ENCODE measurements at regions not wholly inside any gene's neighbourhood (a gene's known extent, or its start where the extent isn't known, plus 50 kb on each side); places are given as distances from the start of the nearest gene placed in this dataset.

DNA sequence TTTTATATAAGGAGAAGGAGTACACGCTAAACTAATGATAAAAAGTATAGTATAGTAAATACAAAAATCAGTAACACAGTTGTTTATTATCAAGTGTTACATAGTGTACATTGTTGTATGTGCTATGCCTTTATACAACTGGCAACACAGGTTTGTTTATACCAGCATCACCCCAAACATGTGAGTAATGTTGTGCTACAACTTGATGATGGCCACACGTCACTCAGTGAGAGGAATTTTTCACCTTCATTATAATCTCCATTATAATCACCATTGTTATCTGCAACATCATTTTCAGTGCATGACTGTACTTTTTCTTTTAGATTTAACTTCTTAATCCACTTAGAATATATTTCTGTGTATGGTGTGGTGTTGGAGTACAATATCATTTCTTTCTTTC lies 204.0 kb upstream of the CTNNB1 start:
- DNase-seq (ENCODE audit: low spot score) = no peak

GRCh38 chr3:40996382-40996781 lies 202.9 kb upstream of the CTNNB1 start:
- DNase-seq (ENCODE audit: low spot score) = no peak

DNA sequence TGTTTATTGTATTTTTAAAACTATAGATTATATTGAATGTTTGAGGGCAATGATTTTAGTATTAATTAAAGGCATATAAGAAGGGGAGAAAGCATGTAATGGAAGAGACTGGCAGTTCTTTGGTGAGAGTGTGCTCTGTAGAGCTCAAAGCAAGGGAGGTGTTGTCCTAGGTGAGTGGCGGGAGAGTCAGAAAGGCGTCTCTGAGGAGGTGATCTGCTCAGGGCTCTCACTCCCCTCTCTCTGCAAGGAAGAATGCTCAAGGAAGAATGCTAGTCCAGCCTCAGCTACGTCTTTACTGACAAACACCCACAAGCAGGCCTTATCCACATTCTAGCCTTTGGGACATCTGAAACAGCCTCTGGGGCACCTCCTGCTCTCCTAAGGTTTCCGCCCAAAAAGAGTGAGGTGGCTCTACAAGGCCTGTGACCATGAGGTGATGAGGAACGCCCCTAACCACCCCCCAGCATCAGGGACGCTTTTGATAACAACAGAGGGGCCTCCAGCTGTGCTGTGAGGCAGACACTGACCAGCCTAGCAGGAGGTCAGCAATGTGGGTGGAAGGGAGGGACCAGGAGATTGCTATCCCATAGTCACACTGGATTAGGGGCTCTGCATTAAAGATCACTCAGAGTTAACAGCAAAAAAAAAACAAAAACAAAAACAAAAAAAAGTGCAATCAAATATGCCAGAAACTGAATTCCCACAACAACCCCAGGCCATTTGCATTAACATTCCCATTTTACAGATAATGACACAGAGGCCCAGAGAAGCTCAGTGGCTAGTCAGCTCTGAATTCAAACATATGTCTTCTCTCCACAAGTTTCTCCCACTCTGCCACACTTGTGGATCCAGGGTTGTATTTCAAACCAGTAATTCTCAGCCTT lies 202.2 kb upstream of the CTNNB1 start:
- DNase-seq (ENCODE audit: low spot score) = no peak

GRCh38 chr3:40997711-40998519 lies 201.4 kb upstream of the CTNNB1 start:
- no peak for DNase-seq (ENCODE audit: low spot score)

GRCh38 chr3:40999682-41000081 lies 199.6 kb upstream of the CTNNB1 start:
- DNase-seq (ENCODE audit: low spot score) = no peak

DNA sequence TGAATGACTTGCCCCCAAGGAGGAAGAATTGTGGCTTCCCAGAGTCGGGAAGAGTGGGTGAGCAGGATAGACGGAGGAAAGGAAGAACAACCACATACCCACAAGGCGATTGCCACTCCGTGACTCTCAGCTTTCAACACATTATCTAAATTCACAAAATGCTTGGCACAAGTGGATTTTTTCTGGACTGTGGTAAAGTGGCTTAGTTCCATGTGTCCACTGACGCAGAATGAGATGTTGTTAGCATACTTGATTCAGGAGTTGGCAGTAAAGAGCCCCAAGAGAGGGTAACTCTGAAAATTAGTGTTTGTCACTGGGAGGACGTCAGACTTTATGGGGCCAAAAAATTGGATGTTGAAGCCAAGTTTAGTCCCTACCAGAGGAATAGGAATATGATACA lies 198.8 kb upstream of the CTNNB1 start:
- DNase-seq (ENCODE audit: low spot score) = no peak

DNA sequence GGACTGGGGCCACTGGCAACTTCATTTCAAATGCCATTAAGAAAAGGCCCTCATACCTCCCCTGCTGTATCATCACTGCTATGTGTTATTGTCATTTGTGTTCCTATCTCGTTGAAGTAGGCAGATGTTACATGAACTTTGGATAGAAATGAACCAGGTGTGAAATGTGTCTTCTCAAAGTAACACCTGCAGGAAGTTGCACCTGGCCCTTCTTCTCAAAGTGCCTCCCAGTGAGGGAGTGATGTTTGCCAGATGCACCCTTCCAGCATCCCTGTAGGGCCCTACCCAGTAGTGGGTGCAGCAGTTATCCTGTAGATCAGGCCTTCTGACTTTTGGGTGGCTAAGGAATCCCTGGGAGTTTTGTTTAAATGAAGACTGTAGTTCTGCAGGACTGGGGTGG lies 197.7 kb upstream of the CTNNB1 start:
- DNase-seq (ENCODE audit: low spot score) = no peak

GRCh38 chr3:41002104-41002503 lies 197.2 kb upstream of the CTNNB1 start:
- DNase-seq (ENCODE audit: low spot score) = no peak

DNA sequence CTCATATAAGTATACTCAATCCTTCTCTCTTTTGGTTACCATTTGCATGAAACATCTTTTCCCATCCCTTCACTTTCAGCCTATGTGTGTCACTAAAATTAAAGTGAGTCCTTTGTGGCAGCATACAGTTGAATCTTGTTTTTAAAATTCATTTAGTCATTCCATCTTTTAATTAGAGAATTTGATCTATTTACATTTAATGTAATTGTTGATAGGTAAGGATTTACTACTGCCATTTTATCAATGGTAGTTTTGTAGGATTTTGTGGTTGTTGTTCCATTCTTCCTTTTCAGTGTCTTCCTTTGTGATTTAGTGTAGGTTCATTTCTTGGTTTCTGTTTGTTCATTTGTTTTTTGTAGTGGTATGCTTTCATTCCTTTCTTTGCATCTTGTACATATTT lies 191.9 kb upstream of the CTNNB1 start:
- DNase-seq (ENCODE audit: low spot score) = no peak

DNA sequence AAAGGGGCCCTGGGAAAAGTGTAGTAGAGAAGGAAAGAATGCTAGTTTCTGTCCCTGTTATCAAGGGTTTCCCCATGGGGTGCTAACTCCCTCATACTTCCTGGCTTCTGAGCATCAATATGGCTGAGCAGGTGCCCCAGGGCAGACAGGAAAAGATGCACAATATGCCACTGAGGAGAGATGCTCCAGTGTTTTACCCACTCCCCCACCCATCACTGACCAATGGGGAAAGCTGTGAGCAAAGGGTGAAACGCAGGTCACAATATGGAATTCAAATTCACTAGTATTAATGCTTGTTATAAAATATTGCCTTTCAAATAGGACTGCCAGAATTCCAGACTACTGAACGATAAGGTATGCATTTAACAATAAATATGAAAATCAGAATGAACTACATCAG lies 187.5 kb upstream of the CTNNB1 start:
- DNase-seq (ENCODE audit: low spot score) = no peak

- DNase-seq (ENCODE audit: low spot score) = no peak
Observed at GRCh38 chr3:41018855-41019254, 180.4 kb upstream of the CTNNB1 start.

GRCh38 chr3:41024031-41024836 lies 175.1 kb upstream of the CTNNB1 start:
- DNase-seq (ENCODE audit: low spot score) = no peak

DNA sequence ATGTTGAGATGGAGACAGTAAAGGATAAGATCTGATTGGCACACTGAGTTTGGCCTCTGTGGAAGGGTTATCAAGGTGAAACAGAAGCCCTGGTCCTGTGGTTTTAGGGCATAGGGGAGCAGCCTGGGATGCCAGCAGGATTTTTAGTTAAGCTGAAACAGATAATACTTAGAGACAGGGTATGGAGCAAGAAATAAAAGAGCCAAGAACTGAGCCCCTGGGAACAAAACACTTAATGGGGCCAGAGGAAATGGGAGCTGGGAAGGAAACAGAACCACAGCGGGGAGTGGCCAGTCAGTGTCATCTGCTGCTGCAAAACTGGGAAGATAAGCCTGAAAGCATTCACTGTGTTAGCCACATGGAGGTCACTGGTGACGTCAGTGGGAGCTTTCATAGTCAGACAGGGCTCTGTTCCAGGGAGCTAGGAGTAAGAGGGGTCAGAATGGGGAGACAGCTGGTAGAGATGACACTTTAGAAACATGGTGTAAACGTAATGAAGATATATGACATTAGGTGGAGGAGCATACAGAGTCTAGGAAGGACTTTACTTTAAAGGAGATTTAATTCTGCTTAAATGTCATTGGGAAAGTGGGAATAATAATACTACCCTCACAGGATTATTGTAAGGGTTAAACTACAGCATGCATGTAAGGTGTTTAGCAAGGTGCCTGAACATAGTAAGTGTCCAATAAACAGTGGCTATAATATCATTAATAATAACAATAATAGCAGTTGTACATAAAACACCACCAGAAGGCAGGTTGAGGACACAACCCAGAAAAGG lies 172.7 kb upstream of the CTNNB1 start:
- DNase-seq (ENCODE audit: low spot score) = no peak

DNA sequence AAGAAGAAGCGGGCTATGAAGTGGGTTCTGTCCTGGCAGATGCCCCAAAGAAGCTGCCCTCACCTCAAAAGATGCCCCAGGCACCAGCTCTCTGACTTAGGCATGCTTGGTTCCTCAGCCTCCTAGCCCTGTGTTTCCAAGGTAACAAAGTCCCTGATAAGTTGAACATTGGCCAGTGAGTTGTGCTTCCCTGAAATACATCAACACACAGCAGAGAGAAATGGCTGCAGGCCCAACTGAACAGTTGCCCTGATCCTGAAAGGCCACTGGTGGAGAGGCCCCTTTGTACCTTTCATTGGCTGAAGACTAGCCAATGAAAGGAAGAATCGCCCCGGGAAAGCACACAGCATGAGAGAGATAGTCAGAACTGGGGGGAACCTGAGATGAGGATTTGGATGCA lies 169.9 kb upstream of the CTNNB1 start:
- no peak for DNase-seq (ENCODE audit: low spot score)

GRCh38 chr3:41030220-41030619 lies 169.1 kb upstream of the CTNNB1 start:
- no peak for DNase-seq (ENCODE audit: low spot score)

DNA sequence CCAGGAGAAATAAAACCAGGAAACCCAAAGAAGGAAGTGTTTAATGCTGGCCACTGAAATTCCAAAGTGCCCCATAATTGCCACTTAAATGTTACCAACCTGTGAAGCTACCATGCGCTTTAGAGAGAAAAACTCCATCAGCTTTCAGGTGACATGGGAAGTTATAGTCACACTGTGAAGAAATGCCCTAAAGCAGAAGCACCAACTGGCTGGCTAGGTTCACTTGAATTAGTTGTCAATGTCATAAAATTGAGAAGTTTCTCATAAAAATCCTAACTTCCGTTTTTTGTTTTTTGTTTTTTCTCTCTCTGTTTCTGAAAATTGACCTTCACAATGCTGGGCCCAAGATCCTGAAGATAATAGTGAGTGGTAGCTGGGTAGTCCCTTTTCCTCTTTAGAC lies 167.9 kb upstream of the CTNNB1 start:
- DNase-seq (ENCODE audit: low spot score) = no peak

DNA sequence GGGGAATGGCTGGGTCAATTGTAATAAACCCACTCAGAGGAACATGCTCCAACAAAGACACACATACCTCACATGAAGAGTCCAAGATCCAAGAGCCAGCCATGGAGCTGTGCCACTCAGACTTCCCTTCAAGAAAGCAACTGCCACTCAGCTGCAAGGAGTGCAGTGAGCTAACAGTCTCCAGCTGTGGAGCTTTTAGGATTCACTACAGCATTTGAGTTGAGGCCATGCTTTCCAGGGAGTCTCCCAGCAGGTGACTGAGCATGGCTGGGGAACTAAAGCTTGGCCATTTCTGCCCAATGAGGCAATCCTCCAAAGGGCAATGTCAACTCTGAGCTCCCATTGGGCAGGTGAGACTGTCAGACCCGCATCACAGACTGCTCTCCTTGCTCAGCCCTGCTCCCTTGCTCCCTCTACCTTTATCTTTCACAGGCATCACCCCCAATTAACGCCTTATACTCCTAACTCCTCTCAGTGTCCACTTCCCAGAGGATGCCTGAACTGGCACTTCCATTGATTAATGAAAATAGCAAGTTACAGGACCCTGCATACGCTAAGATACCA lies 165.3 kb upstream of the CTNNB1 start:
- DNase-seq (ENCODE audit: low spot score) = no peak

DNA sequence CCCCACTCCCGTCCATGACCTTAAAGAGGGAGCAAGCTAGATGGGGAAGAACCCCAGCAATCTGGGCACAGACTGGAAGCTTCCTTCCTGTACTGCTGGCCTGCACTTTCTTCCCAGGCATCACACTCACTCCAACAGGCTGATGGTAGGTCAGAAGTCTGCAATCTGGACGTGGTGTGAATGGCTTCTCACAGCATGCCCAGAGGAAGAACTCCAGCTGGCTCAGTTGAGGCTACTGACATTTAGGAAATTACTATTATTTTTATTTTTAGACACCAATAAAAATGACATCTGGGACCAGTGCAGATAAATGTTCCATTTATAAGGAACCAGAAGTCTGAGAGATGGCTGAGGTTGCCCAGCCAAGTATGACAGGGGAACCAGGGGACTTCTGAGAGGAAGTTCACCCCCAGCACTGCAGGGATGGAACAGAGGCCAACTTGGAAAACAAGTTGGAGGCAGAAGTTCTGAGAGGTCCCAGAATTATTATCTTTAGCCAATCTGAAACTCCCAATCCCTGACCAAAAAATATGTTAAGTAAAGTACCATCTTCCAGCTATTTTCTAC lies 163.8 kb upstream of the CTNNB1 start:
- no peak for DNase-seq (ENCODE audit: low spot score)

DNA sequence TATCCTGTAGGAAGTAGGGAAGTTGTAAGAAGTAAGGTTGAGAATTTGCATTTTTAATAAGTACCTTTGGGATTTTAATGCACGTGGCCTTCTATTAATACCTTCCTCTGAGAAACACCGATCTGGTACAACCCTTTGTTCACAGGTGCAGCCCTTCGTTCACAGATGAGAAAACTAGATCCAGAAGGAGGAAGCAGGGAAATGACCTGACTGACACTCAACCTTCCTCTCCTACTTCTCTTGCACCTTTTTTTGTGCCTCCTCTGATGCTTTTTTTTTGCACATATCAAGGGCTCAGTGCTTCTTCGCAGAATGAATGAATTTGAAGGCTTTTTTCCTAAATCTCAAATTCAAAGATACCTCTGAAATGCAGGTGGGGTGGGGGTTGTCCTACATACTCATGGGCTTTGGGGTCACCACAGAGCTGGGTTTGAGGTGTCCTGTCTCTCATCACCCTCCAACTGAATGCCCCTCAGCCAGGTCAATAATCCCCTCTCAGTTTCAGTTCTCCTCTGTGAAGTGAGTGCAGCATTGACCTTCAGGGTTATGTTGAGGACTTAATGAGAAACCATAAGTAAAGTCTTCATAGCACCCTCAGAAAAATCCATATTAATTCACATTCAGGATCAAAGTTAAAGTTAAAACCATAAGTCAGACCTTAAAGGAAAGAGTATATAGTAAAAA lies 161.5 kb upstream of the CTNNB1 start:
- DNase-seq (ENCODE audit: low spot score) = no peak

DNA sequence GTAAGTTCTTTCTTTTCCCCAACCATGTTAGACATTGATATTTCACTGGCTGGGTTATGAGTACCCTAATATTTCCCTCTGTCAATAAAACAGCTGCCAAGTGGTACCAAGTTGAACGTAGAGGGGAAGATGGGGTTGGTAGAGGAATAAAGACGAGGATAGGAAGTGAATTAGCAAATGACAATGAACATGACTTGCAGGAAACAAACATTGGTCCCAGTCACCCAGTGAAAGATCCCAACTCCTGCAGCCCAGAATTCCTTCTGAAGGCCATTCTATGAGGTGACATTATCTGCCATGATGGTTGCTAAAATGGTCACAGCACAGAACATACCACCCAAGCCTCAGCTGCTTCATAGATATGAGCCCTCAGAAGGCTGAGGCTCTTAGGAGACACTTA lies 159.0 kb upstream of the CTNNB1 start:
- no peak for DNase-seq (ENCODE audit: low spot score)
